Stromal cell of bone marrow (primary cell): ENCODE measurements at regions not wholly inside any gene's neighbourhood (a gene's known extent, or its start where the extent isn't known, plus 50 kb on each side); places are given as distances from the start of the nearest gene placed in this dataset.
"Not testable (repeated sequence)": the region's sequence is repeated elsewhere in the genome, so short reads cannot be mapped to it uniquely, and the experiment has no call there.

Experiments used
- DNase-seq: peaks from one replicate; pipeline ENCODE4 v3.0.0-alpha.2; 2012; ENCODE audit warnings: low read depth

GRCh38 chr2:142330458-142330857 is 199.6 kb upstream of the LRP1B start:
- no peak for DNase-seq

GRCh38 chr2:142325870-142326269 is 195.1 kb upstream of the LRP1B start:
- DNase-seq, result no peak

DNA sequence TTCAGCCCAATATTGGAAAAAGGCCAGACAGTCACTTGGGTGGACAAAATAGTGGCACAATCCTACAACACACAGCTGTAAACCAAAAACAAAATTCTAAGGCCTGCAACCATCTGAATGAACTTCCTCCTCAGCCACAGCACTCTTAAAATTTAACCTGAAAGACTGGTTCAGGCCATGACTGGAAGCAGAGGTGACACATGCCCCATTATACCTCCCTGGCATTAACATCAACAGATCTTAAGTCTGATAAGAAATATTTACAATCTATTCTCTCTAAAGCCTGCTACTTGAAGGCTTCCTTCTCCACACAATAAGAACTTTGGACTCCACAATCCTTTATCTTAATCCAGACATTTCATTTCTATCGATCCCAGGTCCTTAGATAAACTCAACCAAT is 192.4 kb upstream of the LRP1B start:
- no peak for DNase-seq

- DNase-seq, result no peak
Observed at GRCh38 chr2:142321706-142322280, 191.0 kb upstream of the LRP1B start.

GRCh38 chr2:142320067-142320466 is 189.3 kb upstream of the LRP1B start:
- DNase-seq, result no peak

DNA sequence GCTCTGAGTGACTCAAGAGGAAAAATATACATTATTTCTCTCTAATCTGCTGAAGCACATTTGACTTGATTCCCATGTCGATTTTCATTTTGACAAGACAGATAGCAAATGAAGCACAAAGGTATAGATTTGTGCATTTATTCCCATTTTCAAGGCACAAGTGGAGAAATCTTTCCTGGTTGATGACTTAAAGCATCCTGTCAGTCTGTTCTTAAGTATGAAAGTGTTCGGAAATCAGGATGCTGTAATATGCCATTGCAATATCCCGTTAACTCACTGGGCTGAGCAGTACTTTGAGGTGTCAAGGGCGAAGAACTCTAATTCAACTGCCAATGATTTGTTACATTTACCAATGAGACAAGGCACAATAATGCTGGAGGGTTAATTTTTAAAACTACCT is 185.2 kb upstream of the LRP1B start:
- no peak for DNase-seq

GRCh38 chr2:142315346-142315745 is 184.5 kb upstream of the LRP1B start:
- no peak for DNase-seq

DNA sequence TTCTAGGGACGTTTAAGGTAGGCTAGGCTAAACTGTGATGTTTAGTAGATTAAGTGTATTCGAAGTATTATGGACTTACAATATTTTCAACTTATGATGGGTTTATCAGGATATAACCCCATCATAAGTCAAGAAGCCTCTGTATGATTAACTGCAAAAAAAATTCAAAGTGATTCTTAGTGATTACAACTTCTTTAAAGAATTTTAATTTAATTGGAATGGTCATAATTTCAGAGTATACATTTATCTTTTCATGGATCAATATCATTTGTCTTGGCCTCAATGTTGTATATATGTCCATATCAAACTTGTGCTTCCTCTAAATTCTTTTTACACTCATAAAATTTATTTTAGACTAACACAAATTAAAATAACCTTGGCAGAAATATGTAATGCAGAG is 183.3 kb upstream of the LRP1B start:
- no peak for DNase-seq

DNA sequence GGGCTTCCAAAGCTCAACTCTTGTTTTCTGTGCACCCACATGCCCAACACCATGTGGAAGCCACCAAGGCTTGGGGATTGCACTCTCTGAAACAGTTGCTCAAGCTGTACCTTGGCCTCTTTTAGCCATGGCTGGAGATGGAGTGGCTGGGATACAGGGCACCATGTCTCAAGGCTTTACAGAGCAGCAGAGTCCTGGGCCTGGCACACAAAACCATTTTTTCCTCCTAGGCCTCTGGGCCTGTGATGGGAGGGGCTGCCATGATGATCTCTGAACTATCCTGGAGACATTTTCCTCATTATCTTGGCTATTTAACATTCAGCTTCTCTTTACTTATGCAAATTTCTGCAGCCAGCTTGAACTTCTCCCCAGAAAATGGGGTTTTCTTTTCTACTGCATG is 179.7 kb upstream of the LRP1B start:
- DNase-seq, result no peak

DNA sequence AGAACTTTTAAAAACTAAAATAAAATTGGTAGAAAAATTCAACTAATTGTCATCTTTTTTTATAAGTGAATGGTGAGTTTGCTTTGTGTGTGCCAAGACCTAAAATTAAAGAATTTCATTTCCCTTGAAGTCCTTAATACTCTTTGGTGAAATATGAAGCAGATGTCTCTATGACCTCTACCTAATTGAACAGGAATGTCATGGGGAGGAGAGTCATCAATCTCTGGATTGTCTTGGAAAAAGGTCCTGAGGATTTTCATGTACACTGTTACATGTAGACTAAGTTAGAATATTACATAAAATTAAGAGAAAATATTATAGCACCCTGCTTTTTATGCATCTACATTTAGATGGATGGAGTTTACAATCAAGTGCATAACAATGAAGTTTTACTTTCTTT is 177.9 kb upstream of the LRP1B start:
- no peak for DNase-seq

- DNase-seq, result no peak
Observed at GRCh38 chr2:142307616-142308115, 176.8 kb upstream of the LRP1B start.

DNA sequence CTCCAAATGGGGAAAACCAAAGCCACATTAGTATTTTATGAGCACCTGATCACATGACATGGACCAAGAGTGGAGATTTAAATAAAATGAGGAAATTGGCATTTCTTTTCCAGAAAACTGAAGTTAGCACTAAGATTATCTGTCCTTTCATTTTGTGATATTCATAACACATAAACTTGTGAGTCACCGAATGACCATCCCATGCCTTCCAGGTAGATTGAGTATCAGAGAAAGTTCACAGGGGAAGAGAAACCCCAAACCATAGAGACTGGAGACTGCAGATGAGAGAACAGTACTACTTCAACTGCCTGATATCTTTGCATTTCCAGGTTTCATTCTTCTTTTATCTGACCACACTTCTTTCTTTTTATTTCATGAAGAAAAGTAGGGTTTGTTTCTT is 176.3 kb upstream of the LRP1B start:
- DNase-seq, result no peak

DNA sequence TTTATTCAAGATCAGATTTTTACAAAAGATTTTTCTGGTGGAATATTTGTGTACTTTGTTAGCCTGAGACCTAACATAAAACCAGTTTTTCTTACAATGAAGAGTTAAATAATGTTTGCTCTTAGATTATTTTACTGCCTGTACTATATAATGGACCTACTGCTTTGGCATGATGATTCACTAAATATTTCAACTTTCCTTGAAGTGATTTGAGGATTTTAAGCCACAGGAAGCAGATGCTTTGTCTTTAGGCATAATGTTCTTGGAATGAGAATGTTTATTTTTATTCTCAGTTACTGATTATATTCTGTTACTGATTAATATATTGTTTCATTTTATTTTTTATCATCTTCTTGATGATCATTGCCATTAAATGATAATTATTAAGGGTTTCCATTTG is 175.3 kb upstream of the LRP1B start:
- DNase-seq, result no peak

DNA sequence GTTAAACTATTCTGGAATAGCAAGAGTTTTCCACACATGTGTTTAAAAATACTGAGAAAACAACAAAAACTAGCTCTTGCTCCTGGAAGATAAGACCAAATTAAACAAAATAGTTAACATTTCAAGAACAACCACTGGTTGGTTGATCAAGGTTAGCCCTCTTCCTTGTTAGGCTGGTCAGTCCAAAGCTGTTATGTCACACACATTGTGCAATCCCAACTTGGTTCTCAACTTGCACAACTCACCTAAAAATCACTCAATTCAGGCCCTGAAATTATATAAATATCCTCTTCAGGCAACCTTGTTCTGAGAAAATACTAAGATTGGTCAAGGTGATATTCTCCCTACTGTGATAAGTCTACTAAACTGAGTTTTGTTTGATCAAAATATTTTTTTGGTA is 169.7 kb upstream of the LRP1B start:
- no peak for DNase-seq

DNA sequence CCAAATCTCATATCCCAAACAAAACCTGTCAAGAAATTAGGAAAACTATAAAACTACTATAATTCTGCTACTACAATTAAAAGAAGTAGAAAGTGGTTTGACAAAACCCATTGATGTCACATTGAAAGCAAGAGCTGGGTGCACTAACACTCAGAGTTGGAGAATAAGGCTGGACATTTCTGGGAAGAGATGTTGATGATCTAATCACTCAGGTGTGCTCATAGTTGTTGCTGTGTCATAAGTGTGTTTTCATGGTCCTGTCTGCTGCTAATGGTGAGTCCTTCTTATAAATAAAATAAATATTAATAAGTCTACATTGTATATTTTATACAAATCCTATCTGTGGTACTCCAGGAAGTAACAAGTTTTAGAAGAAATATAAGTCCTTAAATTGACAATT is 168.2 kb upstream of the LRP1B start:
- DNase-seq, result no peak

DNA sequence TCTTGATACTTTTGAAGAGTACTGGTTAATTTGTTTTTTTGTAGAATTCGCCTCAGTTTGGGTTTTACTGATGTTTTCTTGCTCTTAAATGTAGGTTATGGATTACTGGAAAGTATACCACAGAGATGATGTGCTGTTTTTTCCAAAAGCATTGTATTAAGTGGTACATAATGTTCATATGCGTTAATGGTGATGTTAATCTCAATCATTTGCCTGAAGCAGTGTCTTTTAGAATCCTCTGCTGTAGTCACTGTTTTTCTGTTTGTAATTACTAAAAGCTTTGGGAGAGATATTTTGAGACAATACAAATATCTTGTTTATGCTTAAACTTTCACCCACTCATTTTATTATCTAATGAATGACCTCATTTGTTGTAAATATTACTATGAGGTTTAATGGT is 163.4 kb upstream of the LRP1B start:
- DNase-seq, result no peak

DNA sequence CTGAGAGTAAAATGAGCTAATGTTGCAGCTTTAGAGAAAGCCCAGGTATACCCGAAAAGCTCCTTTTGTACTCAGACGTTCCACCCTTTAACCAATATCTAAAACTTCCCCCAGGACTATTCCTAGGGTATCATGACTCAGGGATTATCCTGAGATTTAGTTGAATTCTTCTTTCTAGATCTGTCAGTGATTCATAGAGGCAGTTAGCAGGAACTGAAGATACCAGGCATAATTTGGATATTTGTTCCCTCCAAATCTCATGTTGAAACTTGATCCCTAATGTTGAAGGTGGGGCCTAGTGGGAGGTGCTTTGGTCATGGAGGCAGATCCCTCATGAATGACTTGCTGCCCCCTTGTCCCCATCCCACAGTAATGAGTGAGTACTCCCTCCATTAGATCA is 161.2 kb upstream of the LRP1B start:
- DNase-seq, result no peak

- no peak for DNase-seq
Observed at GRCh38 chr2:142290931-142291330, 160.1 kb upstream of the LRP1B start.

DNA sequence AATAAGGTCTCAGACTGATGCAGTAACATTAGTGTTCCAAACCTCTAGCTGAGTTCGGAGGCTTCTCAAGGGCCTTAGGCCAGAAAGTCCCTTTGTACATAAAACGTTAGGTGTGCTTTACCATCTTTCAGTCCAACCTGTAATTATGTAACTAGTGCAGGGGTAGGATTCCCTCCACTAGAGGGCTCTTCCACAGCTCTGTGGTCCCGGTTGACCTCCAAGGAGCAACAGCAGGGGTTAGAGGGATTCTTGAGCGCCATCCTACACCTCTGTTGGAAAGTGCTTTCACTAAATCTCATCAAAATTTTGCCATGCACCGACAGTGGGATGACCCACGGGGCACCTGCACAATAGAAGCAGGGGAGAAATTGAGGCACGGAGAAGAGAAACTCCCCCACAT is 155.8 kb upstream of the LRP1B start:
- DNase-seq, result no peak

GRCh38 chr2:142285480-142285879 is 154.7 kb upstream of the LRP1B start:
- DNase-seq, result no peak

DNA sequence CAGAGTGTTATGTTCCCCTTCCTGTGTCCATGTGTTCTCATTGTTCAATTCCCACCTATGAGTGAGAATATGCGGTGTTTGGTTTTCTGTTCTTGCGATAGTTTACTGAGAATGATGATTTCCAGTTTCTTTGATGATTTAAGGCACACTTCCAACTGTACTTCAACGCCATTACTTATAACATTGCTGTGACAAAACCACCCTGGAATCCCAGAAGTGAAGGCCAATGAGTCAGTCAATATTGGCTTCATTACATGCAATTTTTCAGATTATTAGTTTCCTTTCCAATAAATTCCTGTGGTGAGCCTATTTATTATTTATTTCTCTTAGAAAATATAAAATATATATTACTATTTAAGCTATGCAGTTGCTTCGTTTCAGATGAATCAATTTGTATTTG is 153.5 kb upstream of the LRP1B start:
- not testable (repeated sequence) for DNase-seq

DNA sequence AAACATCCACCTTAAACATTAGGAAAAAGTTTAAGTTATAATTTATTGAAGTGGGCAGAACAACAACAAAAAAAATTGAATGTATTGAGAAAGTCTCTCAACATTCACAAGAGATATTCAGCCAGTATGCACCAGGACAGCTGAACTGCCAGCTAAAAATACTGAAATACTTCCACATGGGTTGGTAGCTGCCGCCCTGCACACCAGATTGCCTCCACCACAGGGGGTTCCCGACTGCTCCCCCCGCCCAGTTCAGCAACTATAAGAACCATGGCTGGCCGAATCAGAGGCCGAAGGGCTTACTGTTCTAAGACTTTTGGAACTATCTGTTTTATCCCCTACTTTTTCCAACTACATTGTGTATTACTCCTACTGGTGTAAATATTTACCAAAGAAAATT is 150.0 kb upstream of the LRP1B start:
- DNase-seq, result no peak

GRCh38 chr2:142270990-142271389 is 140.2 kb upstream of the LRP1B start:
- no peak for DNase-seq

GRCh38 chr2:142270291-142270690 is 139.5 kb upstream of the LRP1B start:
- no peak for DNase-seq

- DNase-seq, result no peak
Observed at GRCh38 chr2:142259356-142259755, 128.5 kb upstream of the LRP1B start.
